ENCODE measurements at regions not wholly inside any gene's neighbourhood (a gene's known extent, or its start where the extent isn't known, plus 50 kb on each side); places are given as distances from the start of the nearest gene placed in this dataset.

- DNase-seq, result no peak
Measured at GRCh38 chr4:31069151-31069550, 349.0 kb downstream of the PCDH7 start.

- no peak for DNase-seq
Measured at GRCh38 chr4:31071508-31072486, 351.6 kb downstream of the PCDH7 start.

GRCh38 chr4:31075969-31076368 is 355.8 kb downstream of the PCDH7 start:
- no peak for DNase-seq

- no peak for DNase-seq
Measured at GRCh38 chr4:31078661-31079060, 358.5 kb downstream of the PCDH7 start.

GRCh38 chr4:31080887-31081286 is 360.7 kb downstream of the PCDH7 start:
- no peak for DNase-seq

GRCh38 chr4:31081366-31081765 is 361.2 kb downstream of the PCDH7 start:
- no peak for DNase-seq

GRCh38 chr4:31083456-31083855 is 363.3 kb downstream of the PCDH7 start:
- no peak for DNase-seq

GRCh38 chr4:31084806-31085416 is 364.7 kb downstream of the PCDH7 start:
- DNase-seq, result no peak

- DNase-seq, result no peak
Measured at GRCh38 chr4:31085689-31086088, 365.5 kb downstream of the PCDH7 start.

- DNase-seq, result no peak
Measured at GRCh38 chr4:31086756-31087330, 366.7 kb downstream of the PCDH7 start.

GRCh38 chr4:31088600-31089230 is 368.5 kb downstream of the PCDH7 start:
- no peak for DNase-seq

GRCh38 chr4:31089815-31090214 is 369.6 kb downstream of the PCDH7 start:
- no peak for DNase-seq

- no peak for DNase-seq
Measured at GRCh38 chr4:31094474-31094873, 374.3 kb downstream of the PCDH7 start.

- DNase-seq, result no peak
Measured at GRCh38 chr4:31097999-31098398, 377.8 kb downstream of the PCDH7 start.

- DNase-seq, result no peak
Measured at GRCh38 chr4:31100536-31100935, 380.4 kb downstream of the PCDH7 start.

- DNase-seq, result no peak
Measured at GRCh38 chr4:31104043-31104442, 383.9 kb downstream of the PCDH7 start.

GRCh38 chr4:31104577-31104976 is 384.4 kb downstream of the PCDH7 start:
- no peak for DNase-seq

- DNase-seq, result no peak
Measured at GRCh38 chr4:31106419-31106818, 386.2 kb downstream of the PCDH7 start.

- no peak for DNase-seq
Measured at GRCh38 chr4:31107362-31107761, 387.2 kb downstream of the PCDH7 start.

GRCh38 chr4:31108762-31109161 is 388.6 kb downstream of the PCDH7 start:
- no peak for DNase-seq

- no peak for DNase-seq
Measured at GRCh38 chr4:31111790-31112189, 391.6 kb downstream of the PCDH7 start.

- DNase-seq, result no peak
Measured at GRCh38 chr4:31114816-31115215, 394.6 kb downstream of the PCDH7 start.

- DNase-seq, result no peak
Measured at GRCh38 chr4:31124008-31124585, 403.9 kb downstream of the PCDH7 start.

Measured in GOT3 (cell line).